ENCODE measurements at regions not wholly inside any gene's neighbourhood (a gene's known extent, or its start where the extent isn't known, plus 50 kb on each side); places are given as distances from the start of the nearest gene placed in this dataset.
"Not testable (repeated sequence)": the region's sequence is repeated elsewhere in the genome, so short reads cannot be mapped to it uniquely, and the experiment has no call there.

DNA sequence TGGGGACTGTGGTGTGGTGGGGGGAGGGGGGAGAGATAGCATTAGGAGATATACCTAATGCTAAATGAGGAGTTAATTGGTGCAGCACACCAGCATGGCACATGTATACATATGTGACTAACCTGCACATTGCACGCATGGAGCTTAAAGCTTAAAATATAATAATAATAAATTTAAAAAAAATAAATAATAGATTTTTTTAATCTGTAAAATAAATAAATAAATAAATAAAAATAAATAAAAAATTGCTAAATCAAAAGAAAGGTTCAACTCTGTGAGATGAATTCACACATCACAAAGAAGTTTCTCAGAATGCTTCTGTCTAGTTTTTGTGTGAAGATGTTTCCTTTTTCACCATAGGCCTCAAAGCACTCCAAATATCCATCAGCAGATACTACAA, 1793.7 kb downstream of the UQCRFS1 start:
- TF ChIP-seq, protein P1, sequence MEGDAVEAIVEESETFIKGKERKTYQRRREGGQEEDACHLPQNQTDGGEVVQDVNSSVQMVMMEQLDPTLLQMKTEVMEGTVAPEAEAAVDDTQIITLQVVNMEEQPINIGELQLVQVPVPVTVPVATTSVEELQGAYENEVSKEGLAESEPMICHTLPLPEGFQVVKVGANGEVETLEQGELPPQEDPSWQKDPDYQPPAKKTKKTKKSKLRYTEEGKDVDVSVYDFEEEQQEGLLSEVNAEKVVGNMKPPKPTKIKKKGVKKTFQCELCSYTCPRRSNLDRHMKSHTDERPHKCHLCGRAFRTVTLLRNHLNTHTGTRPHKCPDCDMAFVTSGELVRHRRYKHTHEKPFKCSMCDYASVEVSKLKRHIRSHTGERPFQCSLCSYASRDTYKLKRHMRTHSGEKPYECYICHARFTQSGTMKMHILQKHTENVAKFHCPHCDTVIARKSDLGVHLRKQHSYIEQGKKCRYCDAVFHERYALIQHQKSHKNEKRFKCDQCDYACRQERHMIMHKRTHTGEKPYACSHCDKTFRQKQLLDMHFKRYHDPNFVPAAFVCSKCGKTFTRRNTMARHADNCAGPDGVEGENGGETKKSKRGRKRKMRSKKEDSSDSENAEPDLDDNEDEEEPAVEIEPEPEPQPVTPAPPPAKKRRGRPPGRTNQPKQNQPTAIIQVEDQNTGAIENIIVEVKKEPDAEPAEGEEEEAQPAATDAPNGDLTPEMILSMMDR (IDR thresholded peaks at IDR 0.05) = not testable (repeated sequence)
- not testable (repeated sequence) for TF ChIP-seq POLR2A (IDR thresholded peaks at IDR 0.05)
